ENCODE measurements at regions not wholly inside any gene's neighbourhood (a gene's known extent, or its start where the extent isn't known, plus 50 kb on each side); places are given as distances from the start of the nearest gene placed in this dataset.

GRCh38 chr1:38097284-38097898, 50.8 kb upstream of the POU3F1 start:
- H3T11ph ChIP-seq (ENCODE audit: low read length): no peak overlapping the region
- no peak overlapping the region for H2BK5ac ChIP-seq (ENCODE audit: insufficient read length, low read length)
- no peak overlapping the region for H3K4ac ChIP-seq (ENCODE audit: low read depth, low read length)
- H3K4me1 ChIP-seq (ENCODE audit: insufficient read depth, low read length): peaks cover 6% of the 10 kb centered on the region; the same call in 1 of the 2 replicates
- no peak overlapping the region for H4K91ac ChIP-seq (ENCODE audit: insufficient read length, low read depth, low read length)
- peaks cover 2% of the 10 kb centered on the region for H3K27me3 Mint-ChIP-seq (ENCODE audit: low read depth)
- no peak overlapping the region for H3K14ac ChIP-seq (ENCODE audit: insufficient read depth, low read length)
- H3K23me2 ChIP-seq (ENCODE audit: insufficient read length, low read depth, low read length, poor library complexity, severe bottlenecking): no peaks in the 10 kb centered on the region
- H3K4me1 Mint-ChIP-seq: peaks cover 24 to 42% of the 10 kb centered on the region in 2 experiments
- no peak overlapping the region for H2BK120ac ChIP-seq (ENCODE audit: low read depth, low read length, poor library complexity, severe bottlenecking)
- no peak overlapping the region for H3K27ac ChIP-seq (ENCODE audit: insufficient read length, low read depth, low read length)
- no peaks in the 10 kb centered on the region for H3K27me3 ChIP-seq (ENCODE audit: insufficient read depth, low read length)
- H3K23ac ChIP-seq (ENCODE audit: insufficient read length, low read depth, low read length): no peak overlapping the region
- TF ChIP-seq CTCF (conservative IDR thresholded peaks at IDR 0.05): 0 out of 3 replicates have a peak, but pooled peaks have one; percentile 16
- H3K9me3 Mint-ChIP-seq: no peaks in the 10 kb centered on the region
- no peak overlapping the region for H4K8ac ChIP-seq (replicated peaks; ENCODE audit: insufficient read length, low read depth, low read length)
- H3K79me1 ChIP-seq (ENCODE audit: insufficient read depth, low read depth, low read length, poor library complexity, severe bottlenecking): no peaks in the 10 kb centered on the region
- H3K18ac ChIP-seq (ENCODE audit: insufficient read length, low read depth, low read length): no peak overlapping the region
- no peak overlapping the region for H2BK12ac ChIP-seq (ENCODE audit: insufficient read length, low read depth, low read length)
- H2BK20ac ChIP-seq (ENCODE audit: low read depth, low read length, poor library complexity, severe bottlenecking): no peak overlapping the region
- no peaks in the 10 kb centered on the region; a peak in 1 of 7 replicates for H3K36me3 Mint-ChIP-seq (ENCODE audit: insufficient read depth in 1 of 3, low read depth in 3 of 3)
- no peak overlapping the region for H2AFZ ChIP-seq (ENCODE audit: low read length)
- H3K9ac ChIP-seq (ENCODE audit: extremely low read depth, insufficient read length, low read length): no peak overlapping the region
- no peak overlapping the region; the same call in 1 of the 2 replicates for H2BK15ac ChIP-seq (ENCODE audit: low read depth, low read length)
- no peaks in the 10 kb centered on the region for H4K20me1 ChIP-seq (ENCODE audit: control insufficient read depth, insufficient read depth, insufficient read length)
- H4K5ac ChIP-seq (ENCODE audit: insufficient read length, low read depth, low read length): no peak overlapping the region
- no CpG with 5 or more reads among the region's 19 CpGs for WGBS (ENCODE audit: extremely low coverage, insufficient read length, low lambda C conversion rate)
- no peaks in the 10 kb centered on the region for H3K79me2 ChIP-seq (ENCODE audit: insufficient read depth, low read length)
- H3K27ac Mint-ChIP-seq: no peak overlapping the region; a peak in 1 of 7 replicates
- no peak for DNase-seq
- no peak overlapping the region for H3K4me2 ChIP-seq (ENCODE audit: insufficient read depth, insufficient read length, low read length)
- H3K4me3 Mint-ChIP-seq: no peak overlapping the region
- H3K9me3 ChIP-seq (ENCODE audit: control insufficient read depth, low read depth, low read length): no peaks in the 10 kb centered on the region
- no peak overlapping the region for H3K56ac ChIP-seq (ENCODE audit: insufficient read length, low read depth, low read length)
- H2AK5ac ChIP-seq (ENCODE audit: insufficient read length, low read length): no peak overlapping the region

Measured in H9 (cell line).